T-helper 2 cell (primary cell): ENCODE measurements at regions not wholly inside any gene's neighbourhood (a gene's known extent, or its start where the extent isn't known, plus 50 kb on each side); places are given as distances from the start of the nearest gene placed in this dataset.

Source experiments
- DNase-seq, 5 experiments: peaks; one replicate each; pipeline versions ENCODE4 v3.0.0 to v3.0.0-alpha.2; 2012 to 2022

GRCh38 chr1:195511501-195511900, 1096.7 kb downstream of the KCNT2 start:
- no peak for DNase-seq

DNA sequence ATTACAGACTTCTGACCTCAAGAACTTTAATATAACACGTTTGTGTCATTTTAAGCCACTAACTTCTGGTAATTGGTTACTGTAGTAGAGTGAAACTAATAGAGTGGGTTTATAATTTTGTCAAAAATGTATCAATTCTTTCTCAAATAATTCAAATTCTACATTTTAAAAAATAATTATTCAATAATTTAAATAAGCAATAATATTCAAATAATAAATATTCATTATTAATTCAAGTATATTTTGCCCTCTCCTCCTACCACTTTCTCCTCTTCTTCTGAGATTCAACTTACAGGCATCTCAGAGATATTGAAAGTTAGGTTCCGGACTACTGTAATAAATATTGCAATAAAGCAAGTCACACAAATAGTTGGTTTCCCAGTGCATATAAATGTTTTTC, 1107.1 kb downstream of the KCNT2 start:
- no peak for DNase-seq

DNA sequence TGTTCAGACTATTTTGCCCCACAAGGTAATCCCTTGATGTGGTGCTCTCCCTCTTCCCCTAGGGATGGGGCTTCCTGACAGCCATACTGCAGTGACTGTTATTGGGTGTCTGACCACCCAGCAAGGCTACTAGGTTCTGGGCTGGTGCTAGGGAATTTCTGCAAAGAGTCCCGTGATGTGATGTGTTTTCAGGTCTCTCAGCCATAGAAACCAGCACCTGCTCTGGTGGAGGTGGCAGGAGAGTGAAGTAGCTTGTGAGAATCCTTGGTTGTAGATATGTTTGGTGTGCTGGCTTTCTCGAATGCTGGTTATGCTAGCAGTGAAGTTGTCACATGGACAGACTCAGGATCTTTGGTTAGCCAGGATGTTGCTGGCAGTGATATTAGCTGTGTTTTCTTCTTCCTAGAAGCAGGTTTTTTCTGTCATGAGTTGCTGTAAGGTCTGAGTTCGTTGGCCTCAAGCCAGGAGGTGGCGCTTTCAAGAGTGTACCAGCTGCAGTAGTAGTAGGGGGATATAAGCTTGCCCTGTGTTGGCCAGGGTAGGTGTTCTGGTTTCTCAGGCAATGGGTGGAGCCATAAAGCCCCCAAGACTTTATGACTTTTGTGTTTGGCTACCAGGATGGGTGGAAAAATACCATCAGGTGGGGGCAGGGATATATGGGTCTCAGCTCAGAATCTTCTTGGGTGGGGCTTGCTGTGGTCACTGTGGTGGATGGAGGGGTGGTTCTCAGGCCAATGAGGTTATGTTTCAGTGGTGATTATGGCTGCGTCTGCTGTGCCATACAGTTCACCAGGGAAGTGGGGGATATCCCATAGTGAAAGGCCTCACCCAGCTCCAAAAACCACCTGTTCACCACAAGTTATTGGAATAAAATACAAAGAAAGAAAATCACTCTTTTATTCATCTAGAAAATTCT, 1112.3 kb downstream of the KCNT2 start:
- no peak for DNase-seq

DNA sequence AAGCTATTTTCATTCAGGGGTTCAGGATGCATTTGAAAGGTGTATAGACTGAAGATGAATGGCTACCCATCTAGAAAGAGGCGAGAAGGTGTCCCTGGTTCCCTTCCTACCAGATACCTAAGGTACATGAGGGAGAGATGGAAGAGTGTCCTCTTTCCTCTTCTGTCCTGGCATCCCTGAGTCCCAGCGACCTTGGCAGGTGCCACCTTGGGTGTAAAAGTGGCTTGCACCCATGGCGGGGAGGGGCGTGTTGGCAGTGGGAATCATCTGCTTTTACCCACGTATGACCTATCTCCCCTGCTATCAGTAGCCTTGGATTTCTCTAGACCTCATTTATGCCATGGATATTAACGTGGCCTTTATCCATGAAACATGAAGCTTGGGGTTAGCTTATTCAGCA, 1126.1 kb downstream of the KCNT2 start:
- DNase-seq = no peak

DNA sequence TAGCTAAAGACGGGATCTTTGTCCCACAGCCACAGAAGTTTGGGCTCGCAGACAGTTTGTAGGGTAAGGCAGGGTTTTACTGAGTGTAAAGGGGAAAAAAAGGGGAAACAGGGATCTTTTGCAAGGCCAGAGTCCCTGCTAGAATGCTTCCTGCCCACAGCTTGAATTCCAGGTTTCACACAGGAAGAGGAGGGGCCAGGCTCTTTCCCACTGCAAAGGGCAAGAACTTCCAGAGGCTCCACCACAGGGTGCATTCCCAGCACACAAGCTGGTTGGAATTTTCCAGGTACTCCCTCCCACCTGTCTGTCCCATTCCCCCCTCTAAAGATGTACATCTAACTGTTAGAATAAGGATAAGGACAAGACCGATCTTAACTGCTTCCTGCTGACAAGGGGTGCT, 1126.9 kb downstream of the KCNT2 start:
- DNase-seq = no peak

DNA sequence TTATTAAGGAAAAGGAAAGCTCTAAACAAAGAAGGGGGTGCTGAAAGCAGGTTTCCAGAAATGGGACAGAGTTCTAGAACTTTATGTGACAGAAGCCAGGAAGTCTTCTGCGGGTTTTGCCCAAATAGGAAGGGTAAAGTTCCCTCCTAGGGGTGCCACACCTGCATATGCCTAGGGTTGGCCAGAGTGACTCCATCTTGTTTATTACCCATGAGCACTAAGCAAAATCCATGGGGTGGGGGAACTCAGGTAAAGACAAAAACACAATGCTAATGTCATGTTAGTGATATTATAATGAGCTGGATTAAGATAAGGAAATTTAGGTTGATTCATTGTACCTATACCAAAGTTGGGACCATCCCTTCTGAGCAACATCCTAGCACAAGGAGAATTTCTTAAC, 1132.7 kb downstream of the KCNT2 start:
- DNase-seq = no peak

GRCh38 chr1:195472291-195472690, 1135.9 kb downstream of the KCNT2 start:
- DNase-seq = no peak

- no peak for DNase-seq
Measured at GRCh38 chr1:195466639-195467038, 1141.6 kb downstream of the KCNT2 start.

DNA sequence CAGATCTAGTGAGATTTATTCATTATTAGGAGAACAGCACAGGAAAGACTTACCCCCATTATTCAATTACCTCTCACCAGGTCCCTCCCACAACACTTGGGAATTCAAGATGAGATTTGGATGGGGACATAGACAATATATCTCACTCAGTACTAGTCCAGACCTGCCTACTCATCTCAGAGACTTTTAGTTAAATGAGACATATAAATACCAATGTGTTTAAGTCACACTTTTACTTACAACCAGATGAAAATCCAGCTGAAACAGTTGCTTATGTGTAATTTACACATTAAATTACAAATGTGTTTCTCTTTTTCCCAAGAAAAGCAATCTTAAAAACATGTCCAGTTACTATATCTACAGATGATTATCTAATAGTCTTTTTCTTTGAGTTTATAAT, 1145.6 kb downstream of the KCNT2 start:
- DNase-seq = no peak

DNA sequence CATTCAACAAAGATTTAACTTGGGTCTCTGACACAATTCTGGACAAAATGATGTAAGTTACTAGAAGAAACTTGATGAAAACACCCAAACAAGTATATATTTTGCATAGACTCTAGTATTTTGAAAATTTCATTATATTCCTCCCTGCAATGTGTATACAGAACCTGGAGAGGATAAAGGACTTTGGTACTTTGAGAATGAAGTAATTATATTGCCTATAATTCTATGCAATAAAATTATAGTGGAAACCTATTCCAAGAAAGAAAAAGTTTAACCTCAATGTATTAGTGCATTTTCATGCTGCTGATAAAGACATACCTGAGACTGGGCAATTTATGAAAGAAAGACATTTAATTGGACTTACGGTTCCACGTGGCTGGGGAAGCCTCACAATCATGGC, 1146.1 kb downstream of the KCNT2 start:
- DNase-seq = no peak

DNA sequence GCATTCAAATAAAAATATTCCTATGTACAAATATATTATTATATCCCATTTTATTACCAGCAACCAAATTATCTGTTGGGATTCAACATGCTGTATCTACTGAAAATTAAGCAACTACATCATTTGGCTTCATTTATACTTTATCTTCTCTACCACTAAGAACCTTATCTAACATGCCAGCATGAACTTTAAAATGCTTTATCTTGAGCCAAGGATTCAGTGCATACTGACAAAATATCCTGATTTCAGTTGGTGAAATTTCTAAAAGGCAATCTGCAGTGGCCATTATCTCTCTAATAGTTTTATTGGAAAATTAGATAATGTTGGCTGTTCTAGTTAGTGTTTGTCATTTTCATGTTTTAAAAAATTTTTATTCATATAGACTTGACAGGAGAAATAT, 1149.9 kb downstream of the KCNT2 start:
- no peak for DNase-seq

DNA sequence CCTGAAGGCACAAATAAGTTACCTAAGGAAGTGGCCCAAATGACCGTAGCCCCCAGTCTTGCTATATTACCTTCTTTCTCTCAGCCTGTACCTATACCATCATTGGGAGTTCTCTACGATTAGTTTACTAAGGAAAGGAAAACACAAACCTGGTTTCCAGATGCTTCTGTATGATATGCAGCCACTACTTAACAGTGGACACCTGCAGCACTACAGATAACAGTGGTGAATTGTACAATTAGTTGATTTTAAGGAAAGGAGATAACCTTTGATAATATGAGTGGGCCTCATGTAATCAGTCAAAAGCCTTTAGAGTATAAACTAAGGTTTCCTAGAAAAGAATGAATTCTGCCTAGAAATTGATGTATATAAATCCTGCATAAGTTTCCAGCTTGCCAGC, 1157.4 kb downstream of the KCNT2 start:
- DNase-seq = no peak

DNA sequence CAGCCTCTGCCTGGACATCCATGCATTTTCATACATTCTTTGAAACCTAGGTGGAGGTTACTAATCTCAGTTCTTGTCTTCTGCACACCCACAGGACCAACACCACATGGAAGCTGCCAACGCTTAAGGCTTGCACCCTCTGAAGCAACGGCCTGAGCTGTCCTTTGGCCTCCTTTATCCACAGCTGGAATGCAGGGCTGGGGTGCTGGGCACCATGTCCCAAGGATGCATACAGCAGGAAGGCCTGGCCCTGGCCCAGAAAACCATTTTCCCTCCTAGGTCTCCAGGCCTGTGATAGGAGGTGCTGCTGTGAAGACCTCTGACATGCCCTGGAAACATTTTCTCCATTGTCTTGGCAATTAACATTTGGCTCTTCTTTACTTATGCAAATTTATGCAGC, 1168.6 kb downstream of the KCNT2 start:
- no peak for DNase-seq

DNA sequence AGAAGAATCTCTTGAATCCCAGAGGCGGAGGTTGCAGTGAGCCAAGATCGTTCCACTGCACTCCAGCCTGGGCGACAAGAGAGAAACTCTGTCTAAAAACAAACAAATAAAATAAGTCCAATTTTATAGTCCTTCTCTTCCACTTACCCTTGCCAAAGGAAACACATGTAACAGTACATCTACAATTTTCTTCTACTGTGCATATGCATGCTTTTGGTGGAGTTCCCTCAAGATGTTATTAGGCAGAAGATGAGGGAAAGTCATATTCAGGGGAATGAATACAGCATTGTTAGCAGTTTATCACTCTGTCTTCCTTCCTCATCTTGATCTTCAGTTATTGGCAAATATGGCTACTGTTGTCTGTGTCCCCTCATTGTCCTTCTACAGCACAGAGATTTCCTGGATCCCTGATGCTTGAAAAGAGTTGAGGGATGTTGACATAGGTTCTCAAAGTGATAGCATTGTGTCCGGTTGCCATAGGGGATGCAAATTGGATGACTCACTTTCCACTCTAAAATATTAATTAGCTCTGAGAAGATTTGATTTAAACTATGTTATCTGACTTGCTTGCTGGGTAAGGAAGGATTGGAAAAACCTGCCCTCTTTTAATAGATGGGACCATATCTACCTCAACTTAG, 1173.6 kb downstream of the KCNT2 start:
- DNase-seq = no peak

- no peak for DNase-seq
Measured at GRCh38 chr1:195430826-195431225, 1177.4 kb downstream of the KCNT2 start.

- no peak for DNase-seq
Measured at GRCh38 chr1:195428927-195429326, 1179.3 kb downstream of the KCNT2 start.

DNA sequence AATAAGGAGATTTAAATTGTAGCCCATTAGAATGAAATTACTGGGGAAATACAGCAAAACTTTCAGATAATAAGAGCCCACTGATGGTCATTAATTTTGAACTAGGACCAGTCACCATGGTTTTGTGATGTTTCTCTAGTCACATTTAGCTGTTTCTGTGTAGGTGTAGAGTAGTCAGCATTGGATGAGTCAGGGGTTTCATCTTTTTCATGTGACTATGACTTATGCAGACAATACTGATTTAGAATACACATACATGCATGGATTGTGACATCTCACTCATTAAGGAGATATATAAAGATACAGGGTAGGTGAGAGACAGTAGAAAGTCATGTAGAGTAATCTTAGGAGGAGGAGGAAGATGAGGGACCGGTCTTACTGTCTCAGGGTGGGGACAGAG, 1192.7 kb downstream of the KCNT2 start:
- no peak for DNase-seq

DNA sequence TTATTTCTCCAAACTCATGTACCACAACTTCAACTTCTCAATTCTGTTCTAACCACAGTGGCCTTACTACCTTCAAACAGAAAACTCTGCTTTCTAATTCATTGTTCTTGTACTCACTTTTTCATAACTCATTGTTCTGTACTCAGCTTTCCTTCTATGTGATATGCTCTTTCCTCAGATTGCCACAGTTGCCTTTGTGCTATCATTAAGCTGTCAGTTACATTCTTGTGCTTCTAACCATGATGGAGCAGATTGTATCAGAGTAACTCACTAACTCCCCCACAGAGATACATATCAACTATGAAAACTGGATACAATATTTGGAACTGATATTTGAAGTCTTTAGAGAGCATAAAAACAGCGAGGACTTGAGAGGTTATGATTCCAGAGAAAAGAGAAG, 1213.7 kb downstream of the KCNT2 start:
- DNase-seq = no peak

GRCh38 chr1:195376190-195376589, 1232.0 kb downstream of the KCNT2 start:
- peak in 1 of 5 experiments; percentile 1 for DNase-seq

DNA sequence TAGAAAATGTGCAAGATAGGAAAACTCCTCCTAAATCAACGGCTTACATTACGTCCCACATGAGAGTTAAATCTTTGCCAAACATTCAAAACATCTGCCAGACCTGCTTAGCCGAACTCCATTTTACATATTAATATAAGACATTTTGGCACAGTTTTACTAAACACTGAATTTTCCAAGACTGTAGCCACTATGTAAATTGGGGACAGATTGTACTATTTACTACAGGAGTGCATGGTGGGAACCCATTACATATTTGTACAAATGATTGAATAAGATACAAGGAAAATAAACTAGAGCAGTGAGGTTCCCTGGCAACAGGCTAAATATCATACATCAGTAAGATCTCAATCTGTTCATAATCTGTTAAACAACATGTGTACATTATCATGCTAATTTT, 1234.4 kb downstream of the KCNT2 start:
- DNase-seq = no peak

DNA sequence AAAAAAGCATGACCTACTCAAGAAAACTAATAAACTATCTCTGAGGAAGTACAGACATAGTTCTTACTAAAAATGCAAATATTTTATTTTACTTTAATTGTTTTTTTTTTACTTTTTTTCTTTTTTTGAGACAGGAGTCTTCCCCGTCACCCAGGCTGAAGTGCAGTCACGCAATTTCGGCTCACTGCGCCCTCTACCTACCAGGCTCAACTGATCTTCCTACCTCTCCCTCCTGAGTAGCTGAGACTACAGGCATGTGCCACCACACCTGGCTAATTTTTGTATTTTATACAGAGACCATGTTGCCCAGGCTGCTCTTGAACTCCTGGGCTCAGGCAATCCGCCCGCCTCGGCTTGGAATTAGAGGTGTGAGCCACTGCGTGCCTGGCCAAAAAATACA, 1263.1 kb downstream of the KCNT2 start:
- DNase-seq = peak in 1 of 5 experiments; percentile 3

GRCh38 chr1:195337646-195338045, 1270.6 kb downstream of the KCNT2 start:
- DNase-seq = no peak

GRCh38 chr1:195336812-195337211, 1271.4 kb downstream of the KCNT2 start:
- no peak for DNase-seq

DNA sequence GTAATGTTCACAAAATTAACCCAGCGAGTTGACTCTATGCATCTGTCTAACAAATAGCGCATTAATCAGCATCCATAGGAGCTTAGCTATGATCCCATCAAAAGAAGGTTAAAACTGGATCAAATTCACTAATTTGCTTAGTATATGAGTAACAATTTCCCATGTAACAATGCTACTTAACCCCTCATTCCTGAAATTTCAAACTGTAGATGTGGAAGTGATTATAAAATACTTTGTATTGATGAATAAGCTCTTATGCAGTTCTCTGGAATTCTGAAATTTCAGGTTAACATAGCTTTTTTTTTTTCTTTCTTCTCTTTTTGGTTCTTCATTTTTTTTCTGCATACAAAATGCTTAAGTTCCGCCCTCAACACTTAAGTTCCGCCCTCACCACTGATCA, 1272.7 kb downstream of the KCNT2 start:
- no peak for DNase-seq
